Nephron progenitor cell (in vitro differentiated cells): ENCODE measurements at regions not wholly inside any gene's neighbourhood (a gene's known extent, or its start where the extent isn't known, plus 50 kb on each side); places are given as distances from the start of the nearest gene placed in this dataset.
"Not testable (repeated sequence)": the region's sequence is repeated elsewhere in the genome, so short reads cannot be mapped to it uniquely, and the experiment has no call there.

ENCODE experiments used
- DNase-seq: peaks from one replicate; pipeline ENCODE4 v3.0.0; 2021
- H3K27ac Mint-ChIP-seq: 2 replicates; pipeline ENCODE4 v1.8.0; 2021; ENCODE audit warnings: mild to moderate bottlenecking, moderate library complexity, mixed read lengths
- H3K27me3 Mint-ChIP-seq: 2 replicates; pipeline ENCODE4 v1.8.0; 2021; ENCODE audit warnings: mild to moderate bottlenecking, low read depth, mixed read lengths; ENCODE audit not compliant: poor library complexity
- H3K36me3 Mint-ChIP-seq: 2 replicates; pipeline ENCODE4 v1.8.0; 2021; ENCODE audit warnings: low read depth, mixed read lengths
- H3K4me1 Mint-ChIP-seq: 2 replicates; pipeline ENCODE4 v1.8.0; 2021; ENCODE audit warnings: mixed read lengths
- H3K4me3 Mint-ChIP-seq: 2 replicates; pipeline ENCODE4 v1.8.0; 2021; ENCODE audit warnings: mild to moderate bottlenecking, moderate library complexity, mixed read lengths
- H3K9me3 Mint-ChIP-seq: 2 replicates; pipeline ENCODE4 v1.8.0; 2021; ENCODE audit warnings: mild to moderate bottlenecking, moderate library complexity, mixed read lengths
- TF ChIP-seq, protein P1 (sequence below): fragments of 200-600 bp; sonication (generic); IDR thresholded peaks from 2 replicates; pipeline ENCODE4 v1.5.0; 2021; ENCODE audit warnings: antibody characterized with exemption

DNA sequence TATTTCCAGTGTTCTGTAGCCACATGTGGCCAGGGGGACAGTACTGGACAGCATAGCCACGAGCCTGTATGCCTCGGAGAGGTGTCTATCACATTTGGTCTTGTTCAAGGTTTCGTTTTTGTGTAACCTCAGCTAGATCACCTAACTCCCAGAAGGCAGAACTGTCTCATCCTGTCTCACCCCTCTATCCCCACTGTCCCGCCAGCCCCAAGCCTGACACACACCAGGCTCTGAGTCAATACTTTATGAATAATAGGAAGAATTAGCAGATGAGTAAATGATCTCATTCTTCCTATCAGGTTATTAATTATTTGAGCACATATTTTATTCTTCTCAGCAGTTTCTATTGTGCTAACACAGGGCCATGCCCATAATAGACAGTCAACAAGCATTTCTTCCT lies 132.2 kb downstream of the NUFIP1 start:
- TF ChIP-seq, protein P1, sequence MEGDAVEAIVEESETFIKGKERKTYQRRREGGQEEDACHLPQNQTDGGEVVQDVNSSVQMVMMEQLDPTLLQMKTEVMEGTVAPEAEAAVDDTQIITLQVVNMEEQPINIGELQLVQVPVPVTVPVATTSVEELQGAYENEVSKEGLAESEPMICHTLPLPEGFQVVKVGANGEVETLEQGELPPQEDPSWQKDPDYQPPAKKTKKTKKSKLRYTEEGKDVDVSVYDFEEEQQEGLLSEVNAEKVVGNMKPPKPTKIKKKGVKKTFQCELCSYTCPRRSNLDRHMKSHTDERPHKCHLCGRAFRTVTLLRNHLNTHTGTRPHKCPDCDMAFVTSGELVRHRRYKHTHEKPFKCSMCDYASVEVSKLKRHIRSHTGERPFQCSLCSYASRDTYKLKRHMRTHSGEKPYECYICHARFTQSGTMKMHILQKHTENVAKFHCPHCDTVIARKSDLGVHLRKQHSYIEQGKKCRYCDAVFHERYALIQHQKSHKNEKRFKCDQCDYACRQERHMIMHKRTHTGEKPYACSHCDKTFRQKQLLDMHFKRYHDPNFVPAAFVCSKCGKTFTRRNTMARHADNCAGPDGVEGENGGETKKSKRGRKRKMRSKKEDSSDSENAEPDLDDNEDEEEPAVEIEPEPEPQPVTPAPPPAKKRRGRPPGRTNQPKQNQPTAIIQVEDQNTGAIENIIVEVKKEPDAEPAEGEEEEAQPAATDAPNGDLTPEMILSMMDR = no peak
- no peak overlapping the region for H3K27ac Mint-ChIP-seq
- peaks cover 12% of the 10 kb centered on the region for H3K4me1 Mint-ChIP-seq
- no peak for DNase-seq
- H3K27me3 Mint-ChIP-seq = peaks cover 23% of the 10 kb centered on the region
- H3K4me3 Mint-ChIP-seq = no peak overlapping the region
- H3K36me3 Mint-ChIP-seq = no peaks in the 10 kb centered on the region
- H3K9me3 Mint-ChIP-seq = peaks cover 3% of the 10 kb centered on the region

DNA sequence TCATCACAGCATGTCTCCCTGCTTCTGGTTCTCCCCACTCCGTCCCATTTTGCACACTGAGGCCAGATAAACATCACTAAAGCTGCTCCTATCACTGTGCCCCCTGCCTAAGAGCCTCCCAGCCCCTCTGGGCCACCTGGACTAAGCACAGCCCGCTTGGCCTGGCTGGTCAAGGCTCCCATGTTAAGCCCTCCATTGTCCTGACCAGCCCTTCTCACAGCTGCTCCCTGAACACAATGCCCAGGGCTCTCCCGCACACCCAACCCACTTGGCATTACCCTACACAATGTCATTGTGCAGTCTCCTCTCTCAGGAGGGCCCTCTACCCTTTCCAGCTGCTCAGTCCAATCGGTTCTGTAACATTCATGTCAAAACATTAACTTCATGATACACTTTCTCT lies 133.4 kb downstream of the NUFIP1 start:
- H3K4me3 Mint-ChIP-seq = no peak overlapping the region
- peaks cover 12% of the 10 kb centered on the region for H3K4me1 Mint-ChIP-seq
- no peaks in the 10 kb centered on the region for H3K36me3 Mint-ChIP-seq
- no peak overlapping the region for H3K27ac Mint-ChIP-seq
- no peak for DNase-seq
- no peaks in the 10 kb centered on the region for H3K9me3 Mint-ChIP-seq
- TF ChIP-seq, protein P1 = no peak
- H3K27me3 Mint-ChIP-seq = peaks cover 24% of the 10 kb centered on the region

DNA sequence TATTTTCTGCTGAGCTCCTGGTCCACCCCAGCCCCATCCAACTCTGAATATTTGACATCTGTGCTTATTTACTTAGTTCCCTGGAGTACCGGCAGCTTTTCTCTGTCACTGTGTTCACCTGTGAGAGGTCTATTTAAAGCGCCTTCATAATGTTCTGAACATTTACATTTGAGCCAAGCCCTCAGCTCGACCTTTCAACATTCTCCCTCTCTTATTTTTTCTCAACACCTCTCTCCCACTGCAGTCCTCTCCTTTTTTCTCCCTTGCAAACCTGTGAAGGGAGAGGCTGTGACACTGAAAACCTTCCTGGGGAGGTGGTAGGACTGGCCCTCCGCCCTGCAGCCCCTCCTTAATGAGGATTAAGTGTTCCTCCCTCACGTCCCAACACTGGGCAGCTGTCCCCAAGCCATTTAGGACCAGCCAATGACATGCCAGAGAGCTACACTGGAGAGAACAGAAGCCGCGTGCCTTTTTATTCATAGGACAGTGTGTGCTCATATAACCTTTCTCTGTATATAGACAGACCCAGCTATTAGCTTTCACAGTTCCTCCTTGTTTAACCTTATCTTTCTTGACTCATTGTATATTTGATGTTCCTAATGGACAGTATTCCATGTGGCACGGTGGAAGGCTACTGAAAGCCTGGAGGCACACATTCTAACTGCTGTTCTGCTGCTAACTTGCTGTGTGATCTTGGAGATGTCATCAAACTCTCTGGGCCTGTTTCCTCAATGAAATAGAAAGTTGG lies 134.8 kb downstream of the NUFIP1 start:
- Mint-ChIP-seq H3K27me3 (peaks cover 25% of the 10 kb centered on the region), H3K27ac (no peak overlapping the region), H3K36me3 (no peaks in the 10 kb centered on the region), H3K9me3 (no peaks in the 10 kb centered on the region), H3K4me3 (no peak overlapping the region), H3K4me1 (peaks cover 19% of the 10 kb centered on the region)
- no peak for DNase-seq
- TF ChIP-seq, protein P1 = no peak

DNA sequence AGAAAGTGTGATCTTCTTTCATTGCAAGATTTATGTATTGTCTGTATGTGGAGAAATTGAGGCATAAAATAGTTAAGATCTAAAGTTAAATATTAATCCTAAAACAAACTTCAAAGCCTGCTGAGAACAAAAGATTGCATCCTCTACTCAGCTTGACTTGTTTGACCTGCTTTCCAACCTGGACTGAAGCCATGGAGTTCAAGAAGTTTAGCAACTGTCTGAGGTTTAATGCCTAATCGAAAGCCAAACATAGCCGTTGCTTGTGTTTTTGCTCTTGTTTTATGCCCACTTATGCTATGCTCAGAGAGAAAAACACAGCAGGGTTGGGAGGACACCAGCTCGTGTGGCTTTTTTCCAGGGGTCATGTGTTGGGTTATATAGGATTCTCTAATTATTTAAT lies 135.6 kb downstream of the NUFIP1 start:
- H3K9me3 Mint-ChIP-seq = no peaks in the 10 kb centered on the region
- H3K4me1 Mint-ChIP-seq = peaks cover 28% of the 10 kb centered on the region
- DNase-seq = no peak
- H3K27me3 Mint-ChIP-seq = peaks cover 21% of the 10 kb centered on the region
- no peak overlapping the region for H3K27ac Mint-ChIP-seq
- H3K4me3 Mint-ChIP-seq = no peak overlapping the region
- TF ChIP-seq, protein P1 = no peak
- no peaks in the 10 kb centered on the region for H3K36me3 Mint-ChIP-seq

DNA sequence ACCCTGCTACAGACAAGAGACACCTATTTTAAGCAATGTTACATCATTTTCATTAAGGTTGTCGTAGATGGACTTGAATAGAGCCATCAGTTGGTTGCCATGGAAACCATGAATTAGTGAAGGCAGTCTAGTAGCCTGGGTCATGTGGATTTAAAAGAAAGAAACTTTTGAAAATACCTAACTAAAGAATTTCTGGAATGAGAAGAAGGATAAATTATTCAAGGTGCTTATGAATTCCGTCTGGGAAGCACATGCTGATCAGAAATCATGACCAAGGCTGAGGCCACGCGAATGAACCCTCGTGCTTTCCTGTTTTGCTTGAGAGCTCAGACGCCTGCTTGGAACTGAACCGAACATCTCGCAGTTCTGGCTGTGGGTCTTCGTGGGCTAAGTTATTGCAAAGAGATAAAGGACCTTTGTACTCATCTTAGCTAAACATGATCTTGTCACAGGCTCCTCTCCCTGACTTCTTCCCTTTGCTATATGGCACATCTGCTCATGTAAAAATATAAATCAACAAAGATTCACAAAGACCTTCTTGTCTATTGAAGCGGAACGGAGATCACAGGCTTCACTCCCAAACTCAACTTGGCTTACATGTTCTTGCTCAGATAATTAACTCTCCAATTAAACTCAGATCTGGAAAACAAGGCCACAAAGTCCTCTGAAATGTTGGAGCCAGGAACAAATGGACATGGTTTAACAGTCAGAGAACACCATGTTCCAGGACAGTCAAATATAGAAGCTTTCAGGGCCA lies 140.2 kb downstream of the NUFIP1 start:
- peaks cover 8% of the 10 kb centered on the region for H3K27me3 Mint-ChIP-seq
- peak overlapping the region; percentile 15 for H3K27ac Mint-ChIP-seq

DNA sequence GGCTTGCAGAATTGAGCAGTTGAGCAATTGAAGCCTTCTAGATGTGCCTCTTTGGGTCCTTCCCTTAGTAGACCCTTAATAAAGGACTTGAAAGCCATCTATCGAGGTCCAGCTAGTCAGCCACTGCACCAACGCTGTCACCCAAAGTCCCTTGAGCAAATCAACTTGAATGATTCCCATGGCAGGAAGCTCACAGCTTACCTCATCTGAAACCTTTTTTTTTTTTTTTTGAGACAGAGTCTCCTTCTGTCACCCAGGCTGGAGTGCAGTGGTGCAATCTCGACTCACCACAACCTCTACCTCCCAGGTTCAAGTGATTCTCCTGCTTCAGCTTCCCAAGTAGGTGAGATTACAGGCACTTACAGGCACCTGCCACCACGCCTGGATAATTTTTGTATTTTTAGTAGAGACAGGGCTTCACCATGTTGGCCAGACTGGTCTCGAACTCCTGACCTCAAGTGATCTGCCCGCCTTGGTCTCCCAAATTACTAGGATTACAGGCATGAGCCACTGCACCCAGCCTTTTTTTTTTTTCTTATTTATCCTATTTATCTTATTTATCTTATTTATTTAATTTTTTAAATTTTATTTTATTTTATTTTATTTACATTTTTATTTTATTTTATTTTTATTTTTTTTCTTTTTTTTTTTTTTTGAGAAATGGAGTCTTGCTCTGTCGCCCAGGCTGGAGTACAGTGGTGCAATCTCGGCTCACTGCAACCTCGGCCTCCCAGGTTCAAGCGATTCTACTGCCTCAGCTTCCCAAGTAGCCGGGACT lies 143.8 kb downstream of the NUFIP1 start:
- not testable (repeated sequence) for H3K27me3 Mint-ChIP-seq, DNase-seq, H3K27ac Mint-ChIP-seq, H3K4me3 Mint-ChIP-seq, H3K36me3 Mint-ChIP-seq, H3K9me3 Mint-ChIP-seq
- H3K4me1 Mint-ChIP-seq = peaks cover 15% of the 10 kb centered on the region

More for the DNA sequence above, 140.2 kb downstream of the NUFIP1 start:
- H3K36me3 Mint-ChIP-seq = no peaks in the 10 kb centered on the region
- no peak for DNase-seq
- no peak overlapping the region for H3K4me3 Mint-ChIP-seq
- H3K4me1 Mint-ChIP-seq = peaks cover 17% of the 10 kb centered on the region
- TF ChIP-seq, protein P1 = no peak
- H3K9me3 Mint-ChIP-seq = no peaks in the 10 kb centered on the region
